Fibroblast of skin of left quadriceps (primary cell): ENCODE measurements at regions not wholly inside any gene's neighbourhood (a gene's known extent, or its start where the extent isn't known, plus 50 kb on each side); places are given as distances from the start of the nearest gene placed in this dataset.
A peak's percentile ranks its signal among the peaks of the same experiment; 100 is the strongest.

Experiments
- DNase-seq, 2 experiments: peaks; one replicate each; pipeline ENCODE4 v3.0.0-alpha.2; 2013; ENCODE audit warnings: low read depth in 2 of 2

DNA sequence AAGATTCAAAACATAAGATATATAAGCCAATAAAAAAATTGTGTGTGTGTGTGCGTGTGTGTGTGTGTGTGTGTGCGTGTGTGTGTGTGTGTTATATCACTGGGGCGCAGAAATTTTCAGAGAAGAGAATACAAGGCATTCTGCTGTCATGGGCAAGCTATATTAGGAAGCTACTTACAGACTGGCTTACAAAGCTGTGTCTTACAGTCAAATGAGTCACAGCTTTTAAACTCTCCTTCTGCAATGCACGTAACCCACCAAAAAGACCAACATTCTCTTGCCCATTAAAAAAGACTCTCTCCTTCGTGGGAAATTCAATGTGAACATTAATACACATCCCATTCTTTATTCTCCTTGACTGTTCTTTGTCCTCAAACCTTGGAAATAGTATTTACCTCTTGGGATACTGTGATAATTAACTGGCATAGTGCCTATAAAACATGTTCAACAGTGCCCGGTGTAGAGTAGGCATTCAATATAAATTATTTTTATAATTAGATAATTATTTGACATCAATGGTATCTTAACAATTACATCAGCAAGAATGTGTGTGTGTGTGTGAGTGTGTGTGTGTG lies 860.4 kb upstream of the SOX9 start:
- DNase-seq: no peak

DNA sequence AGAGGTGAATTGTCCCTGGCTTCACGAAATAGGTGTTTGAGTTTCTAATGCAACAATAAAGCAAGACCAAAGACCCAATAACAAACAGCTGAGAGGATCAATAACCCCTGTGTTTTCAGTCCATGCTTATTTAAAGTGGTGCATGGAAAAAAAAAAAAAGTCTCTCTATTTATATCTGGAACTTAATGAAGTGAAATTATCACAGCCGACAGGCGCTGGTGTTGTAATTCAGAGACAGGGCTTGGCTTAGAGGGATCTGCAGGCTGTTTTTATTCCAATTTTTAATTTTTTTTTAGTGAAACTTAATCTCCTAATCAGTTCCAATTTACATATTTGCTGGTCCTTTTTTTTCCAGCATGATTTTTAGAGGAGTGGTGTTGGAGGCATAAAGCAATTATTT lies 858.2 kb upstream of the SOX9 start:
- no peak for DNase-seq

DNA sequence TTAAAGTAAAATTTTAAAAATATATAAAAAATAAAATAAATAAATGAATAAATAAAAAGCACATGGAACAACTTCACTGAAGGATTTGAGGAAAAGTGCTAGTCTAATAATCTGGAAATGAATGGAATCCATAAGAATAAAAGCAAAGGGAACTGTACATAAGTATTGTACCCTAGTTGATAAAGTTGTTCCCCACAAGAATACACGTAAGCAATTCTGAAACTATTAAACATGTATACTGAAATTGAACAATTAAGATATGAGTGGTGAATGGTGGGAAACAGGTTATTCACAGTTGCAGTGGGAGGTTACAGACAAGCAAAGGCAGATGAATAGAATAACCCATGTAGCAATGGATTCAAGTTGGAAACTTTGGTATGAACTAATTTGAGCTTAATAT lies 853.2 kb upstream of the SOX9 start:
- DNase-seq: no peak

DNA sequence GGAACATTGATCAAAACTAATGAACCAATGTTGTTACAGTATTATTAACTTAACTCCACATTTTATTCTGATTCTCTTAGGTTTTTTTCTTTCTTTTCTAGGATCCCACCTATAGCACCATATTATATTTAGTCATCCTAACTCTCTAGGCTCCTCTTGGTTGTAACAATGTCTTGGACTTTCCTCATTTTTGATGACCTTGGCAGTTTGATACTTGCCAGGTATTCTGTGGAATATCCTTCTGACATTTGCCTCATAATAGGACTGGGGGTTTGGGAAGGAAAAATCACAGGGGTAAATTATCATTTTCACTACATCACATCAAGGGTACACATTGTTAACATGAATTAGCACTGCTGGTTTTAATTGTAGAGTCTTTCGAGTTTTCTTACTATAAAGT lies 851.6 kb upstream of the SOX9 start:
- no peak for DNase-seq

DNA sequence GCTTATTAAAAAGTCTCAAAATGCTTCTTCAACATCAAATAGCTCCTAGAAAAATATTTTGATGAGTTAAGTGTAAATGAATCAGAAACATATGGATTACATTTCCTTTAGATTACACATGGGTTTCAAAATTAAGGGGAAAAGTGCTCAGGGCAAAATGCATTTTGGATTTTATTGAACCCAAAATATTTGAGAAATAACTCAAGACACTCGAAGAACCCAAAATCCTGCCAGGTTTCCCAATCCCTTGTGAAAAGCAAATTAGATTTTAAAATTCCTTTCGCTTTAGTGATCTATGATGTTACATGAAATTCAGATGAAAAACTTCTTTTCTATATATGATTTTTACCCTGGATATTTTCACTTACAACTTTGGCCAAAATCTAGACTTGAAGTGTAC lies 847.4 kb upstream of the SOX9 start:
- peak in 1 of 2 experiments; percentile 36 for DNase-seq

DNA sequence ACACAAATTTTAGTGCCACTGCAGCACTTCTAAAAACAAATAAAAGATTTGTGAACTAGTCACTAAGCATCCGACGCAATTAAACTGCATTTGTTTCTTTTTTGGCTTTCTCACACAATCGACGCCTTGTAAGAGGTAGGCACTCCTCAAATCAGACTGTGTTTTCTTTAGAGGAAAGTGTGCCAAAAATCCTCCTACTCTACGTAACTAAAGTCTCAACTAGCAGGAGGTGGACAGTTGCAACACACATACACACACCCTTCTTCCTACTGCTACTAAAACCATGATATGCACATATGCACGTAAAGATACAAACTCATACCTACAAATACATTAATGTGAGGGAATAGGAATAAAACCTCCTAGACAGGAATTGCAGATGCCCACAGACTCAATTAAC lies 844.7 kb upstream of the SOX9 start:
- no peak for DNase-seq

DNA sequence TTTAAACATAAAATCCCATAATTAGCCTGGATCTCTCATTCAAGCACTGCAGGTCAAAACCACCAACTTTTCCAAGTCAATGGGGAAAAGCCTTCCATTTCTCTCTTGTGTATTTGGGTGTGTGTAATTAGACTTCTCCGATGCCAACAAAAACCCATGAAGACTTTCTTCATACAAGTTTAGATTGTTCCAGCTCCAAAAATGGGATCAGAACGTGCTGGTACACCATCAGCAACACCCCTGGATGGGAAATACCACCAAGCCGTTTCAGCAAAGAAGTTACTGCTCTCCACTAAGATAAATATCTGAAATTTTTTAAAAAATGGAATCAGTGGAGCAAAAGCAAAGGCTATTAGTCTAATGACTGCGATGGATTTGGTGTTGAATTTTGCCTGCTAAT lies 837.3 kb upstream of the SOX9 start:
- no peak for DNase-seq

DNA sequence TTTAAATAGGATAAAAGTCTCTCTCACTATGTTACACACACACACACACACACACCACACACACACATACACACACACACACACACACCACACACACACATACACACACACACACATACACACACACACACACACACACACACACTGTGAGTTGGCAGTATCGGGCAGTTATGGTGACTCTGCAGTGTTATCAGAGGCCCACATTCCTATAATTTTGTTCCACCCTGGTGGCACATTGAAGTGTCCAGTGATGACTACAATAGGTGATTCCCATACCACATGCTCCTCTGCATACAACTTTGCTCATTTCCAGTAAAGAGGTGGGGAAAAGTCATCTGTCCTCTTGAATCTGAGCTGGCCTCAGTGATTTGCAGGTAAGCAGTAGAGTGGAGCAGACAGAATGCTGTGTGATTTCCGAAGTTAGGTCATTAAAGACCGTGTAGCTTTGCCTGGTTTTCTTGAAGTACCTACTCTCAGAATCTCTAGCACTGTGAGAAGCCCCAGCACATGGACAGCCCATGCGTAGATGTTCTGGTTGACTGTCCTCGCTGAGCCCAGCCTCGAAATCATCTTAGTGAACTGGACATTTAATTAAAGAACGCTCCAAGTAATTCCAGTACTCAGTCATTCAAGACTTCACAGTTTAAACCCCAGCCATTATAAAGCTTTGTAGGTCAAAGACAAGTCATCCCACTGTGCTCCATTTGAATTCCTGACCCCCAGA lies 836.6 kb upstream of the SOX9 start:
- DNase-seq: no peak

DNA sequence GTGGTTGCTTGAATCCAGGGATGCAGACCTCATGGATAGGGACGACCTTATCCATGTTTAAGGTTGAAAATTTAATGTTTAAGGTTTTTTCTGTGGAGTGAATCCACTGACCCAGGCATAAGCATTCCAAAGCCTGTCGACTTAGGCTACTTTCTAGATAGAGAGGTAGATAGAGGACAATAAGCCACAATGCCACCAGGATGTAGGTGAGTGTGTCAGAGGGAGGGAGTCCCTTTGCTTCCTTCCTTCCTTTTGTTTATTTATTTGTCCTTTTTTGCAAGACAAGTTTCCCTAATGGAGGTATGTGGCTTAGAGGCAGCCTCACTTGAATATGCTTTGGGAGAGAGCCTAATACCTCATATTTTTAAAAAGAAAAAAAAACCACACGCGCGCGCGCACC lies 834.2 kb upstream of the SOX9 start:
- no peak for DNase-seq

DNA sequence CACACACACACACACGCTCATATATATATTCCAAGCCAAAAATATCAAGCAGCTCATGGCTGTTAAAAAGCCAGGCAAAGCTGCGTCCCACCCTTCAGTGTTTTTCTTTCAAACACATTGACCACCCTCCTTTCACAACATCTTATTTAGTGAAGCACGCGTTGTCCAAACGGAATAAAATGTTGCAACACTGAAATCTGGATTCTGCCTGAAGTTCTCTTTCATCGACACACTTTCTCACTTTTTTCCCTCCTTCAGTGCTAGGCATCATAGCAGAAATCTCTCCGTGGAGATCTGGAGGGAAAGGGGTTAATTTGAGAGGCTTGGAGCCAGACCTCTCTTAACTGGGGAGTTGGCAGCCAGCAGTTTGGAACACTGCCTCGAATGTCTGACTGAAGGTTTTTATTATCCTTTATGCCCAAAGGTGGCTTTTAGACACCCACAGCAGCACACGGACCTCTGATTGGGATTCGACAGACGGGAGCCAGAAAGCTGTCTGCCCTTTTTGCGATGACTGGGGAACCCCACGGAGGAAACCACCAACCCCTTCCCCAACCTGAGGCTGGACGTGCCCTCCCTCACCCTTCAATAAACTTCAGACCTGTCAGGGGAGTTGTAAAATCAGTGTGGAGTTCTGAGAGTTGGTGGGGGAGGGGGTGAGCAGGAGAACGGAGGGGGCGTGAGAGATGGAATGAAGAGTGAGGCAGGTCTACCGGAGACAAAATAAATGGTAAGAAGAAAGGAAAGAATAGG lies 833.6 kb upstream of the SOX9 start:
- no peak for DNase-seq

DNA sequence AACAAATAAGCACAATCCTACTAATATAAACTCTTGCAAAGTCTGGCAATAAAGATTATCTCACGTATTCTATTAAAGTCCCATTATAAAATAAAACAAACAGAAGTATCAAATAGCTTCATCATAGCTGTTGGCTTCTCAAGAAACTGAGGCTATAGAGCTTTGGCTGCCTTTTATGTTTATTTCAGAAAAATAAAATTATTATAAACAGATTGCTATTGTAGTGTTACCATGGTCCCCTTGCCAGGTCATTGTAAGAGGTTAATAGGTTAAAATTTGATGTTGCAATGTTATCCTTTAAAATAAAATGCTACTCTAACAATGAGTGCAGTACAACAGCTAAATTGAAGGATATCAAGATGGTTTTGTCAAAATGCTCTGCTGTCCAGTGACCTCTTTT lies 828.8 kb upstream of the SOX9 start:
- no peak for DNase-seq

DNA sequence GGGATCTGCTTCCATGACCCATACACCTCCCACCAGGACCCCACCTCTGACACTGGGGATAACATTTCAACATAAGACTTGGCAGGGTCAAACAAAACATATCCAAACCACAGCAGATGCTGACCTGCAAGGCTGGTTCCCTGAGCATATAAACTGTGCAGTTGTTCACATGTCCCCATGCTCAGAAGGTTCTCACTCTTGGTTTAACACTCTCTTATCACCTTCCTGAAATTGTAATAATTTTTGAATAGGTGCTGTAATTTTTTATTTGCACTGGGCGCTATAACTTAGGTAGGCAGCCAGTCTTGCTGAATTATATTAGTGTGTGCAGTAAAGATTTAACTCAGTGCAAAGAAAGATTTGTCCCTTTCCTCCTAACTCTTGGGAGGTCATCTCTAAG lies 824.8 kb upstream of the SOX9 start:
- no peak for DNase-seq

DNA sequence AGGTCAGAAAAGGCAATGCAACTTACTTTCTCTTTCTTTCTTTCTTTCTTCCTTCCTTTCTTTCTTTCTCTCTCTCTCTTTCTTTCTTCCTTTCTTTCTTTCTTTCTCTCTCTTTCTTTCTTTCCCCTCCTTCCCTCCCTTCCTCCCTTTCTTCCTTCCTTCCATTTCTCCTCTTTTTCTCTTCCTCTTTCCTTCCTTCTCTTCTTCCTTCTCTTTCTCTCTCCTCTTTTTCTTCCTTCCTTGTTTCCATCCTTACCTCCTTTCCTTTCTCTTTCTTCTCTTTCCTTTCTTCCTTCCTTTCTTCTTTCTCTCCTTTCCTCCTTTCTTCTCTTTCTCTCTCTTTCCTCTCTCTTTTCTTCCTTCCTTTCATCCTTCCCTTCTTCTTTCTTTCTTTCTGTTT lies 819.8 kb upstream of the SOX9 start:
- DNase-seq: no peak

DNA sequence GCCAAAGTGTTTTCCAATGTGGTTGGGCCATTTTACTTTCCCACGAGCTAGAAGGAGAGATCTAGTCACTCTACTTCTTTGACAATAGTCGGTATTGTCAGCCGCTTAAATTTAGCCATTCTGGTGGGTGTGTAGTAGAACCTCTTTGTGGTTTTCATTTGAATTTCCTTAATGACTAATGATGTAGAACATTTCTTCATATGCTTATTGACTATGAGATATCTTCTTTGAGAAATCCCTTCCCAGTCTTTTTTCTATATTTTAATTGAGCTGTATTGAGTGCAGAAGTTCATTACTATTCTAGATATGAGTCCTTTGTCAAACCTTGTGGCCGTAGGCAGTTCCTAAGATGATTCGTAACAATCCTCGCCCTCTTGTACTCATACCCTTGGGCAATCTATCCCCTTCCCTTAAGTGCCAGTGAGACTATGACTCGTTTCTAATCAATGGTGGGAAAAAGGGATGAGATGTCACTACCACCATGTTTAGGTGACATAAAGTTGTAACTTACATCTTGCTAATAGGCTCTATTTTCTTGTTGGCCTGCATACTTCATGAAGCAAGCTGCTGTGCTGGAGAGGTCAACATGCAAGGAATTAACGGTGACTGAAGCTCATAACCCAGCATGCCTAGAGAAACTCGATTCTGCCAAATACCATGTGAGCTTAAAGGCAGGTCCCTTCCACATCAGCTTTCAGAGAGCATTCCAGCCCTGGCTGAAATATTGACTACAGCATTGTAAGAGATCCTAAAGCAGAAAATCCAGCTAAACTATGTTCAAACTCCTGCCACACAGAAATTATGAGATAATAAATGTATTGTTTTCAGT lies 817.9 kb upstream of the SOX9 start:
- no peak for DNase-seq

DNA sequence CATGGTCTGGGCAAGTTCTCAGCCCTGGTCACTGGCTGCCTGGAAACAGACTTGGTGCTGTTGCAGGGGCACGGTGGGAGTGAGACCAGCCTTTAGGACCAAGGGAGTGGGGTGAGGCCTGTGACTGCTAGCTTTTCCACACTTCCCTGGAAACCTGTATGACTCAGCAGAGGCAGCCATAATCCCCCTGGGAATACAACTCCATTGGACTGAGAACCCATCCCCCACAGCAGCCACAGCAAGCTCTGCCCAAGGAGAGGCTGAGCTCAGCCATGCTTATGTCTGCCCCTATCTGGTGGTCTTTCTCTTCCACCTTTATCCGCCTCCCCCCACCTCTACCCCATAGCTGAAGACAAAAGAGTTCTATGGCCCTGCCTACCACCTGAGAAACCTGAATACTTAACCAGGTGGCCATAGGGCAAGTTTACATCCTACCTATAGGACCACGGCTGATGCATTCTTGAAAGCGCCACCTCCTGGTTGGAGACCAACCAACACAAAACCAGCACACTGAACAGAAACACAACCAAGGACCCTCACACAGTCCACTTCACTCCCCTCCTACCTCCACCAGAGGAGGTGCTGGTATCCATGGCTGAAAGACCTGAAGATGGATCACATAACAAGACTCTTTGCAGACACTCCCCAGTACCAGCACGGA lies 816.2 kb upstream of the SOX9 start:
- DNase-seq: no peak

DNA sequence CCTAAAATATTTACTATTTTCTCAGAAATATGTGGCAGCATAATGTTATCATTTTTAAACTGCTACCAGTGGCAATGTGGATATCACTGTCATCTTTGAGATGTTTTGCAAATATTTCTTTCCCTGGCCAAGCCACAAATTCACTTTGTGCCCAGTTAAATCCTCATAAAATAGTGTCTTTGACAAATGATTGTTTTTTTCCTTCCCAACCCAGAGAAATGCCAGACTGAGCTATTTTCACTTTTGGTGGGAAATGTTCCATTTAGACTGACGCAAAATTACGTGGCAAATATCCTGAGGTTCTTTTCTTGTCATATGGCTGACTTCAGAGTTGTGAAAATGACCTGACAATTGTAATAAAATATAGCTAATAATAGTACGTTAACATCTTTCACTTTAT lies 807.0 kb upstream of the SOX9 start:
- no peak for DNase-seq

DNA sequence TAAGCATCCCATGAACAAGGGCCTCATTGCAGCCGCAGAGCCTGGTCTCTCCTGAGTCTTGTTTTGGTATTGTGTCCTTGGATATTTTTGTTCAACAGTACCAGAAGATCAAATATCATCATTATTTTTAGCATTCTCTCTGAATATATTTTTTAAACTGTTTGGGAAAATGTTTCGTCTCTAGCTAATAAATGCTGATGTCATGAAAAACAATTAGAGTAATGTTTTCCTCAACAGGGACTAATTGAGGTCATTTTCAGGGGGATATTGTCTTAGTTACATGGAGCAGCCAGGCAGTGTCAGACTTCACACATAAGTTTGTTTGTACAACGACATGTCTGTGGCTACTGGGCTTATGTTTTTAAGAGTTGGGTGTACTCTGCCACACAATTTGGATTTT lies 805.3 kb upstream of the SOX9 start:
- no peak for DNase-seq

DNA sequence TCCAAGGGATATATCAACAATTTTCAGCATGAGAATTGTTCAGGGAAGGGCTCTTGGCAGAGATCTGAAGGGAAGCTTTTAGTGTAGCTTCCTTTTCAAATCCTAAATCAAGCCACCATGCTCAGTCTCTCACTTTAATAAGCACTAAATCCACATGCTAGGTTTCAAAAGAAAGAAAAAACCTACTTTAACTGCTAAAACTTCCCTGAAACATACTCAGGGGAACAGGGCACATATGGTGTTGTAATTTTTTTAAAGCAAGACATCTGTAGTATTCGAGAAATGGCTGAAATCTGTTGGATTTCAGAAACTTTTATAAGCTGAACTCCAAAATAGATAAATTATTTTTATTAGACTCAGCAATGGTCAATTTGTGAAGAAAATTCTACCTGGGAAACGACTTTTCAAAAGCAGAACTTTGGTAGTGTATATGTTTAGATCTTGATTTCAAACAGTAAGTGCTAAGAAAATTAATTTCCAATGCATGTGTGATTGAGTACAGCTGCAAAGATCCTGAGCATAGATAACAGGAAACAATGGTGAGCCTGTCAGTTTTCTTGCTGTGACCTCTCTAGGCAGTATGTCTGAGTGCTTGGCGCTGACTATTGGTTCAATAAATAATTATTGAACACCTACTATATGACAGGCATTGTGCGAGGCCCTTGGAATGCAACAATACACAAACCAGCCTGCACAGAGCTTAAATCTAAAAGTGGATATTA lies 804.5 kb upstream of the SOX9 start:
- DNase-seq: no peak

DNA sequence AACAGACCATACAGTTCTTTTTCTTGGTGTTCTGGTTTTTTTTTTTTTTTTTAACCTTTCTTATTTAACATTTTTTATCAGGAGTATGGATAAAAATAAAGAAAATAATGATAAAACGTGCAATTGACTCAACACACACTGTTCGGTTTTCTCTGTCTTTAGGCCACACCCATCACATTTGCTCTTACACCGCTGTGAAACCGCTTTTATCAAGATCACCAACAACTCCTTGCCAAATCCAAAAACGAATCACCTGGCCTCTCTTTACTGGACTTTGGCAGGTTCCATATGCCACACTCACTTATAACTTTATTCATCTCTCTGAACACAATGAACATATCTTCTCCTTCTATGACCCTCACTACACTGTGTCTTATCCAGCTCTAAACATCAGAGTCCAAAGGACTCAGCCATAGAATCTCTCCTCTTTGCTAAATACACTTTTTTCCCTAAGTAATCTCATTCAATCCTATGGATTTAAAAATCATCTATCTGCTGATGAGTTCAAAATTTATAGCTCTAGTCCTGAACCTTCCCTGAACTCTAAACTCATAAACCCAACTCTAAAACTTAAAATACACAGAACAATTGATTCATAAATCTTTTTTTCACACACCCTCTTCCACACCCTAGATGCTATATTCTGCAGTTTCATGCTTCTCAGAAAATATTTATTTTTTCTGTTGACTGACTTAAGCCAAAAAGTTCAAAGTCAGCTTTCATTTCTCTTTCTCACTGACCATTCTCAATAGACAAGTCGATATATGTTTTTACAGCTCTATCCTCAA lies 800.6 kb upstream of the SOX9 start:
- no peak for DNase-seq

DNA sequence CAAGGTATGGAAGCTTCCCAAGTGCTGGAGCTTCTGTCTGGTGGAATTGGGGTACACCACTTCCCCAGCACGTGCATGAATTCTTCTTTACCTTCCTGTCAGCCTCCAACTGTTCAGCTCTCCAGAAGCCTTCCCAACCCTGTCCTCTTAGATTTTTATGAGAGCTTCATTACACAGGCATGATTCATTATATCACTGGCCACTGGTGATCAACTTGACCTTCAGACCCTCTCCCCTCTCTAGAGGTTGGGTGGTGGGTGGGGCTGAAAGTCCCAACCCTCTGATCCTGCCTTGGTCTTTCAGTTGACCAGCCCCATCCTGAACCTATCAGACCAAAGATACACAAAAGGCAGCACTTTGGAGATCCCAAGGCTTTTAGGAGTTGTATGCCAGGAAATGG lies 795.7 kb upstream of the SOX9 start:
- no peak for DNase-seq
